Mammary epithelial cell (primary cell): ENCODE measurements at regions not wholly inside any gene's neighbourhood (a gene's known extent, or its start where the extent isn't known, plus 50 kb on each side); places are given as distances from the start of the nearest gene placed in this dataset.

Experiments
- EZH2 ChIP-seq: IDR thresholded peaks from 2 replicates; pipeline ENCODE4 v1.6.1; 2012; ENCODE audit warnings: low read length, inconsistent platforms, borderline replicate concordance
- TF ChIP-seq, protein P1 (sequence below), 2 donors: IDR thresholded peaks in 1 of 2; conservative IDR thresholded peaks in 1 of 2; 2 replicates each; pipeline ENCODE4 v1.5.1; 2011 to 2012; ENCODE audit warnings: inconsistent platforms in 2 of 2, low read length in 2 of 2, mild to moderate bottlenecking in 2 of 2, control low read depth in 1 of 2, low read depth in 1 of 2; ENCODE audit not compliant: insufficient read depth in 1 of 2; ENCODE audit errors: extremely low read depth in 1 of 2

DNA sequence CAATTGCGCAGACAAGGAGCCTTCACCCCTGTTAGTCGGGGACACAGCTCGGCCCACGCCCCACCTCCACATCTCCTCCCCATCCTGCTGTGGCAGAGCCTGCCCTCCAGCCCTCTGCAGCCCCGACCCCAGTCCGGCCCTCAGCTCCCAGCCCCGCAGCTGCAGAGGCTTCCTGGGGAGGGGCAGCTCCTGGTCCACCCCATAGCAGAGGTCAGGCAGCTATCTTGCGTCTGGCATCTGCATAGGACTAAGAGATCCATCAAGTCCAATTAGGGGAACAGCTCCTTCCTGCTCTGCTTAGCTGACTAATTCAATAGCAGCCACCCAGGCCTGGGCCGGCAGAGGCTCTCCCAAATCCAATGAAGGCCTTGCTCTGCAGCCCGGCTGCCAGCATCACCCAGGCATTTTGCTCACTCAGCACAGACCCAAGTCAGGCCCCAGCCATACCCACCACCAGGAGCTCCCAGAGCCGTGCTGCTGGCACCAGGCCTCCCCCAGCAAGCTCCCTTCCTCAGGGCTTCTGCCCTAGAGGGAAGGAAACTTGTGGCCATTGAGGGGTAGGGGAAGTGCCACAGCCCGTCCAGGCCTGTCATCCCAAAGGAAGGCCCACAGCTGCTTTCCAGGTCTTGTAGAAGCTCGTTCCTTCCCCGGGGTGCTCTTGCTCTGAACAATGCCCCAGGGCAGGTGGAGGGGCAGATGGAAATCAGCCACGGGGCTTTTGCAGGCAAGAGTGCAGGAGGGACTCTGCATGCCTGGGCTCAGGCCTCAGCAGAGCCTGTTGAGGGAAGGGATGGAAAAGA, 106.2 kb upstream of the RET start:
- TF ChIP-seq, protein P1, sequence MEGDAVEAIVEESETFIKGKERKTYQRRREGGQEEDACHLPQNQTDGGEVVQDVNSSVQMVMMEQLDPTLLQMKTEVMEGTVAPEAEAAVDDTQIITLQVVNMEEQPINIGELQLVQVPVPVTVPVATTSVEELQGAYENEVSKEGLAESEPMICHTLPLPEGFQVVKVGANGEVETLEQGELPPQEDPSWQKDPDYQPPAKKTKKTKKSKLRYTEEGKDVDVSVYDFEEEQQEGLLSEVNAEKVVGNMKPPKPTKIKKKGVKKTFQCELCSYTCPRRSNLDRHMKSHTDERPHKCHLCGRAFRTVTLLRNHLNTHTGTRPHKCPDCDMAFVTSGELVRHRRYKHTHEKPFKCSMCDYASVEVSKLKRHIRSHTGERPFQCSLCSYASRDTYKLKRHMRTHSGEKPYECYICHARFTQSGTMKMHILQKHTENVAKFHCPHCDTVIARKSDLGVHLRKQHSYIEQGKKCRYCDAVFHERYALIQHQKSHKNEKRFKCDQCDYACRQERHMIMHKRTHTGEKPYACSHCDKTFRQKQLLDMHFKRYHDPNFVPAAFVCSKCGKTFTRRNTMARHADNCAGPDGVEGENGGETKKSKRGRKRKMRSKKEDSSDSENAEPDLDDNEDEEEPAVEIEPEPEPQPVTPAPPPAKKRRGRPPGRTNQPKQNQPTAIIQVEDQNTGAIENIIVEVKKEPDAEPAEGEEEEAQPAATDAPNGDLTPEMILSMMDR (conservative IDR thresholded peaks at IDR 0.05 in 1 of 2, IDR thresholded peaks at IDR 0.05 in 1 of 2; ENCODE audit: extremely low read depth in 1 of 2, insufficient read depth in 1 of 2, low read depth in 1 of 2, low read length in 2 of 2): no peak
- TF ChIP-seq EZH2: no peak
